Gastrocnemius medialis (tissue), 4 donors: ENCODE measurements at regions not wholly inside any gene's neighbourhood (a gene's known extent, or its start where the extent isn't known, plus 50 kb on each side); places are given as distances from the start of the nearest gene placed in this dataset.

Experiments used
- POLR2A ChIP-seq, 2 donors: fragments of 450-650 bp; IDR thresholded peaks; one replicate each; pipeline ENCODE4 v1.6.1; 2017; ENCODE audit warnings: antibody characterized with exemption in 2 of 2, mild to moderate bottlenecking in 2 of 2, moderate library complexity in 2 of 2
- TF ChIP-seq, protein P1 (sequence below), 5 experiments: fragments of 450-650 bp in 3 of 5; fragments of 200-600 bp in 2 of 5; sonication (generic) in 2 of 5; IDR thresholded peaks in 4 of 5; conservative IDR thresholded peaks in 1 of 5; 1 replicate in 4 of 5; 2 replicates in 1 of 5; pipeline ENCODE4 v1.5.1; 2016 to 2019; ENCODE audit warnings: antibody characterized with exemption in 5 of 5, mild to moderate bottlenecking in 3 of 5, moderate library complexity in 3 of 5

DNA sequence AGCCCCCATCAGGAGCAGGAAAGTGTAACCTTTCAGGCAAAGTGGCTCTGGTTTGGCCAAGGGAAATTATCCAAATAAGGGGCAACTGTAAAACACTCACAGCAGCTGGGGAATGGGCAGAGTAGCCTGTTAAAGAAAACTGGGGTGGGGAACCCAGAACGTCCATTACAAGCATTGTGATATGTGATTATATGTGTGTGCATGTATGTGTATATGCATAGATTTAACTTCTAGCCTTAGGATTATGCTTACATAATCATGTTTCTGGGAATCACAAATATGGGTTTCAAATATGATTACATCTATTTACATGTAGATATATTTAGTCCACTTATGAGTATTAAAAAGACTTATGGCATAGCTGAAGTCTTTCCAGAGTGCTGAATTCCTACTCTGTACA, 278.1 kb upstream of the JAG1 start:
- TF ChIP-seq, protein P1, sequence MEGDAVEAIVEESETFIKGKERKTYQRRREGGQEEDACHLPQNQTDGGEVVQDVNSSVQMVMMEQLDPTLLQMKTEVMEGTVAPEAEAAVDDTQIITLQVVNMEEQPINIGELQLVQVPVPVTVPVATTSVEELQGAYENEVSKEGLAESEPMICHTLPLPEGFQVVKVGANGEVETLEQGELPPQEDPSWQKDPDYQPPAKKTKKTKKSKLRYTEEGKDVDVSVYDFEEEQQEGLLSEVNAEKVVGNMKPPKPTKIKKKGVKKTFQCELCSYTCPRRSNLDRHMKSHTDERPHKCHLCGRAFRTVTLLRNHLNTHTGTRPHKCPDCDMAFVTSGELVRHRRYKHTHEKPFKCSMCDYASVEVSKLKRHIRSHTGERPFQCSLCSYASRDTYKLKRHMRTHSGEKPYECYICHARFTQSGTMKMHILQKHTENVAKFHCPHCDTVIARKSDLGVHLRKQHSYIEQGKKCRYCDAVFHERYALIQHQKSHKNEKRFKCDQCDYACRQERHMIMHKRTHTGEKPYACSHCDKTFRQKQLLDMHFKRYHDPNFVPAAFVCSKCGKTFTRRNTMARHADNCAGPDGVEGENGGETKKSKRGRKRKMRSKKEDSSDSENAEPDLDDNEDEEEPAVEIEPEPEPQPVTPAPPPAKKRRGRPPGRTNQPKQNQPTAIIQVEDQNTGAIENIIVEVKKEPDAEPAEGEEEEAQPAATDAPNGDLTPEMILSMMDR (IDR thresholded peaks at IDR 0.05 in 4 of 5, conservative IDR thresholded peaks at IDR 0.05 in 1 of 5): no peak
- TF ChIP-seq POLR2A (IDR thresholded peaks at IDR 0.05): no peak
